H1 (cell line): ENCODE measurements at regions not wholly inside any gene's neighbourhood (a gene's known extent, or its start where the extent isn't known, plus 50 kb on each side); places are given as distances from the start of the nearest gene placed in this dataset.

ENCODE experiments used
- CTCF ChIA-PET: fragments of 300-600 bp; sonication (Branson Sonifier 250); formaldehyde crosslinking; loops from one replicate; lab custom pipeline; 2021; ENCODE audit not compliant: partially characterized antibody; lab: Charles Lee
- POLR2A ChIA-PET: fragments of 300-600 bp; sonication (Branson Sonifier 250); formaldehyde crosslinking; loops from one replicate; lab custom pipeline; 2021; ENCODE audit warnings: inconsistent platforms; ENCODE audit not compliant: partially characterized antibody; lab: Charles Lee
- DNase-seq, 2 experiments: peaks; one replicate each; pipeline versions ENCODE4 v3.0.0 to v3.0.0-alpha.2; 2010 to 2022; ENCODE audit warnings: low spot score in 2 of 2, low read depth in 1 of 2, mixed read lengths in 1 of 2
- FAIRE-seq: peaks from 2 replicates; lab custom pipeline; 2011; peaks lifted over from hg19 to GRCh38; lab: Jason Lieb, UNC
- H2AFZ ChIP-seq: 2 replicates; pipeline ENCODE4 v1.8.1; 2012; ENCODE audit warnings: low read length, inconsistent platforms
- H2AK5ac ChIP-seq: 2 replicates; pipeline ENCODE4 v1.6.1; 2013; ENCODE audit warnings: low read depth, low read length
- H2BK120ac ChIP-seq: replicated peaks from 2 replicates; pipeline ENCODE3; 2013; ENCODE audit warnings: low read depth, low read length, inconsistent platforms
- H2BK12ac ChIP-seq: 2 replicates; pipeline ENCODE4 v1.6.1; 2013; ENCODE audit warnings: low read depth, low read length
- H2BK15ac ChIP-seq: 2 replicates; pipeline ENCODE4 v1.6.1; 2013; ENCODE audit warnings: low read length
- H2BK20ac ChIP-seq: 2 replicates; pipeline ENCODE4 v1.6.1; 2013; ENCODE audit warnings: low read length
- H2BK5ac ChIP-seq: 2 replicates; pipeline ENCODE4 v1.6.1; 2013; ENCODE audit warnings: low read depth, low read length
- H3K14ac ChIP-seq: 2 replicates; pipeline ENCODE4 v1.6.1; 2013; ENCODE audit warnings: inconsistent platforms; ENCODE audit not compliant: insufficient read length
- H3K18ac ChIP-seq: 2 replicates; pipeline ENCODE4 v1.6.1; 2013; ENCODE audit warnings: low read length; ENCODE audit errors: extremely low read depth
- H3K23ac ChIP-seq: 2 replicates; pipeline ENCODE4 v1.6.1; 2013; ENCODE audit warnings: inconsistent platforms; ENCODE audit not compliant: insufficient read length
- H3K23me2 ChIP-seq: 2 replicates; pipeline ENCODE4 v1.6.1; 2013; ENCODE audit warnings: low read depth, low read length
- H3K27ac ChIP-seq: 2 replicates; pipeline ENCODE4 v1.6.1; 2011; ENCODE audit warnings: low read depth, low read length, inconsistent platforms
- H3K27me3 ChIP-seq, 4 experiments: replicated peaks in 1 of 4; 1 replicate in 1 of 4; 2 replicates in 3 of 4; pipeline versions ENCODE4 v1.6.1 to v1.8.1; 2011 to 2013; ENCODE audit warnings: low read length in 3 of 4, mild to moderate bottlenecking in 3 of 4, inconsistent platforms in 2 of 4, mixed read lengths in 2 of 4, moderate library complexity in 1 of 4; ENCODE audit not compliant: control insufficient read depth in 3 of 4, insufficient read depth in 3 of 4; ENCODE audit errors: extremely low read depth in 1 of 4
- H3K36me3 ChIP-seq, 4 experiments: 2 replicates each; pipeline versions ENCODE4 v1.6.1 to v1.8.1; 2011 to 2013; ENCODE audit warnings: mild to moderate bottlenecking in 4 of 4, low read length in 3 of 4, moderate library complexity in 2 of 4, control low read depth in 1 of 4, inconsistent platforms in 1 of 4; ENCODE audit not compliant: insufficient read depth in 4 of 4, control insufficient read depth in 2 of 4
- H3K4ac ChIP-seq: replicated peaks from 2 replicates; pipeline ENCODE3; 2013; ENCODE audit warnings: low read length, low read depth, mixed read lengths, inconsistent platforms; ENCODE audit not compliant: insufficient read length
- H3K4me1 ChIP-seq, 4 experiments: replicated peaks in 1 of 4; 1 replicate in 1 of 4; 2 replicates in 3 of 4; pipeline versions ENCODE4 v1.6.1 to v1.8.1; 2011 to 2013; ENCODE audit warnings: low read length in 3 of 4, inconsistent platforms in 2 of 4, mixed read lengths in 1 of 4; ENCODE audit not compliant: insufficient read depth in 4 of 4, control insufficient read depth in 3 of 4
- H3K4me2 ChIP-seq, 2 experiments: 2 replicates each; pipeline versions ENCODE4 v1.6.1 to v1.8.1; 2011 to 2013; ENCODE audit warnings: low read depth in 2 of 2, low read length in 2 of 2, control low read depth in 1 of 2, inconsistent platforms in 1 of 2, mild to moderate bottlenecking in 1 of 2; ENCODE audit not compliant: insufficient read depth in 1 of 2
- H3K4me3 ChIP-seq, 4 experiments: fragments of 200-600, 300-600 bp in 1 of 4; sonication (generic), shearing (Covaris generic), sonication (Bioruptor Twin) in 1 of 4; 2 replicates each; pipeline versions ENCODE4 v1.5.1 to v1.8.1; 2011 to 2016; ENCODE audit warnings: low read length in 4 of 4, low read depth in 3 of 4, control low read depth in 2 of 4, inconsistent platforms in 2 of 4, mild to moderate bottlenecking in 2 of 4, mixed read lengths in 1 of 4, moderate library complexity in 1 of 4; ENCODE audit not compliant: insufficient read depth in 2 of 4; ENCODE audit errors: extremely low read depth in 1 of 4
- H3K56ac ChIP-seq: replicated peaks from 2 replicates; pipeline ENCODE3; 2013; ENCODE audit warnings: low read depth, mild to moderate bottlenecking, mixed read lengths, low read length, inconsistent platforms; ENCODE audit not compliant: insufficient read length
- H3K79me1 ChIP-seq: 2 replicates; pipeline ENCODE4 v1.6.1; 2013; ENCODE audit warnings: low read depth, low read length, control low read depth
- H3K79me2 ChIP-seq, 2 experiments: 2 replicates each; pipeline versions ENCODE4 v1.6.1 to v1.8.1; 2012 to 2013; ENCODE audit warnings: low read length in 2 of 2, mild to moderate bottlenecking in 2 of 2, inconsistent platforms in 1 of 2; ENCODE audit not compliant: insufficient read depth in 2 of 2, control insufficient read depth in 1 of 2
- H3K9ac ChIP-seq, 4 experiments: replicated peaks in 1 of 4; 1 replicate in 1 of 4; 2 replicates in 3 of 4; pipeline versions ENCODE4 v1.6.1 to v1.8.1; 2011 to 2013; ENCODE audit warnings: low read depth in 3 of 4, low read length in 3 of 4, control low read depth in 2 of 4, mild to moderate bottlenecking in 2 of 4, moderate library complexity in 2 of 4, inconsistent platforms in 1 of 4; ENCODE audit errors: extremely low read depth in 1 of 4
- H3K9me3 ChIP-seq, 2 experiments: 2 replicates each; pipeline versions ENCODE4 v1.6.1 to v1.8.1; 2012 to 2013; ENCODE audit warnings: mild to moderate bottlenecking in 2 of 2, moderate library complexity in 2 of 2, control low read depth in 1 of 2, inconsistent platforms in 1 of 2, low read depth in 1 of 2, low read length in 1 of 2, mixed read lengths in 1 of 2; ENCODE audit not compliant: insufficient read depth in 2 of 2
- H4K20me1 ChIP-seq, 2 experiments: replicated peaks in 1 of 2; 2 replicates each; pipeline versions ENCODE3 to v1.8.1; 2011 to 2013; ENCODE audit warnings: inconsistent platforms in 2 of 2, low read length in 2 of 2, mild to moderate bottlenecking in 1 of 2; ENCODE audit not compliant: insufficient read depth in 2 of 2, control insufficient read depth in 1 of 2
- H4K5ac ChIP-seq: 2 replicates; pipeline ENCODE4 v1.6.1; 2013; ENCODE audit warnings: low read length, low read depth, mixed read lengths, inconsistent platforms; ENCODE audit not compliant: insufficient read length
- H4K8ac ChIP-seq: 2 replicates; pipeline ENCODE4 v1.8.0; 2013; ENCODE audit warnings: mild to moderate bottlenecking, moderate library complexity, low read length, inconsistent platforms; ENCODE audit not compliant: insufficient read depth; ENCODE audit errors: extremely low read depth
- H4K91ac ChIP-seq: replicated peaks from 2 replicates; pipeline ENCODE3; 2013; ENCODE audit warnings: low read length, mixed read lengths, inconsistent platforms; ENCODE audit not compliant: insufficient read length
- MAFK ChIP-seq: IDR thresholded peaks from 2 replicates; pipeline ENCODE4 v1.6.1; 2012; ENCODE audit warnings: low read depth, mild to moderate bottlenecking, improper control_type of control experiment, low read length
- WGBS, 2 experiments: shearing (Covaris generic) in 1 of 2; methylation state at CpG; one replicate each; pipeline versions ENCODE4 v1.1.6 to v1.1.7; 2013 to 2015; ENCODE audit warnings: low lambda C conversion rate in 2 of 2, mixed read lengths in 2 of 2, inconsistent platforms in 1 of 2, low coverage in 1 of 2, missing lambda C conversion rate in 1 of 2; ENCODE audit not compliant: insufficient replicate concordance in 2 of 2, insufficient coverage in 1 of 2, insufficient read length in 1 of 2; ENCODE audit errors: extremely low coverage in 1 of 2, missing lambda C conversion rate in 1 of 2; 5-methylcytosine and 5-hydroxymethylcytosine counted together

DNA sequence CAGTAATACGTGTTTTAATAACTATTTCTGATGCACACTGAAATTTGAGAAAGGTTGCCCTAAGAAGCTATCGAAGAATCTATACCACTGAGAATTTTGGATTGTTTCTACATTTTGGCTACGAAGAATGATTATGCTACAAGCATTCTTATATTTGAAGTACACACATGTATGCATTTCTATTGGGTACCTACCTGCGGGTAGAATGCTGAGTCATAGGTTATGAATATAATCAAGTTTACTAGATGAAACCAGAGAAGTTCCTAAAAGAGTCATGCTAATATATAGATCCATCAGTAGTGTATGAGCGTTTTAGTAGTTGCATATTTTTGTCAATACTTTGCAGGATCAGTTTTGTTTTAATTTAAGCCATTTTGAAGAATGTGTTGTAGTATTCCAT, 62.0 kb upstream of the PCDH20 start:
- Histone ChIP-seq H2BK120ac (no peak overlapping the region), H2BK15ac (no peak overlapping the region), H2BK5ac (no peak overlapping the region), H3K27me3 (no peaks in the 10 kb centered on the region), H3K56ac (no peak overlapping the region), H3K79me1 (no peaks in the 10 kb centered on the region), H3K4me2 (no peak overlapping the region), H2AK5ac (no peak overlapping the region), H3K4ac (no peak overlapping the region), H3K4me3 (no peak overlapping the region), H3K18ac (no peak overlapping the region), H3K36me3 (no peaks in the 10 kb centered on the region), H3K27ac (no peak overlapping the region), H3K4me1 (no peaks in the 10 kb centered on the region), H4K20me1 (no peaks in the 10 kb centered on the region), H4K8ac (no peak overlapping the region), H2BK12ac (no peak overlapping the region), H3K9ac (no peak overlapping the region), H4K91ac (no peak overlapping the region), H3K14ac (no peak overlapping the region), H3K23ac (no peak overlapping the region), H2AFZ (no peak overlapping the region), H3K79me2 (no peaks in the 10 kb centered on the region), H2BK20ac (no peak overlapping the region), H4K5ac (no peak overlapping the region), H3K23me2 (no peaks in the 10 kb centered on the region), H3K9me3 (no peaks in the 10 kb centered on the region)
- FAIRE-seq (no peak), DNase-seq (no peak)
- ChIA-PET POLR2A (no interaction called here), CTCF (no interaction called here)
- 92% methylated on average over 5 of the region's 5 CpGs; no CpG with 5 or more reads in 1 of the 2 experiments for WGBS, 2 experiments
- 0 out of 2 replicates have a peak, but pooled peaks have one; percentile 4 for TF ChIP-seq MAFK
